ENCODE measurements at regions not wholly inside any gene's neighbourhood (a gene's known extent, or its start where the extent isn't known, plus 50 kb on each side); places are given as distances from the start of the nearest gene placed in this dataset.

- H3K36me3 ChIP-seq = no peaks in the 10 kb centered on the region
- DNase-seq = no peak
- 63 to 74% (median 73%) methylated on average over 3 of the region's 3 CpGs for WGBS, 3 donors
- no peaks in the 10 kb centered on the region for H3K9me3 ChIP-seq
- H3K27ac ChIP-seq = peak overlapping the region in 1 of 2 donors; percentile 26
- intact Hi-C loops (cut with DNase I) = no loop called here
- TF ChIP-seq POLR2A (IDR thresholded peaks at IDR 0.05) = no peak
- TF ChIP-seq, protein P1, sequence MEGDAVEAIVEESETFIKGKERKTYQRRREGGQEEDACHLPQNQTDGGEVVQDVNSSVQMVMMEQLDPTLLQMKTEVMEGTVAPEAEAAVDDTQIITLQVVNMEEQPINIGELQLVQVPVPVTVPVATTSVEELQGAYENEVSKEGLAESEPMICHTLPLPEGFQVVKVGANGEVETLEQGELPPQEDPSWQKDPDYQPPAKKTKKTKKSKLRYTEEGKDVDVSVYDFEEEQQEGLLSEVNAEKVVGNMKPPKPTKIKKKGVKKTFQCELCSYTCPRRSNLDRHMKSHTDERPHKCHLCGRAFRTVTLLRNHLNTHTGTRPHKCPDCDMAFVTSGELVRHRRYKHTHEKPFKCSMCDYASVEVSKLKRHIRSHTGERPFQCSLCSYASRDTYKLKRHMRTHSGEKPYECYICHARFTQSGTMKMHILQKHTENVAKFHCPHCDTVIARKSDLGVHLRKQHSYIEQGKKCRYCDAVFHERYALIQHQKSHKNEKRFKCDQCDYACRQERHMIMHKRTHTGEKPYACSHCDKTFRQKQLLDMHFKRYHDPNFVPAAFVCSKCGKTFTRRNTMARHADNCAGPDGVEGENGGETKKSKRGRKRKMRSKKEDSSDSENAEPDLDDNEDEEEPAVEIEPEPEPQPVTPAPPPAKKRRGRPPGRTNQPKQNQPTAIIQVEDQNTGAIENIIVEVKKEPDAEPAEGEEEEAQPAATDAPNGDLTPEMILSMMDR (IDR thresholded peaks at IDR 0.05) = no peak
- no peak for TF ChIP-seq EP300 (IDR thresholded peaks at IDR 0.05)
- no peak overlapping the region for H3K4me3 ChIP-seq
- H3K4me1 ChIP-seq (ENCODE audit: insufficient read depth) = no peaks in the 10 kb centered on the region
- no peaks in the 10 kb centered on the region for H3K27me3 ChIP-seq
Observed at GRCh38 chr21:27257908-27258556, 291.1 kb upstream of the ADAMTS5 start.

GRCh38 chr21:27257226-27257625, 290.3 kb upstream of the ADAMTS5 start:
- DNase-seq = no peak
- no peaks in the 10 kb centered on the region for H3K36me3 ChIP-seq
- intact Hi-C loops (cut with DNase I) = no loop called here
- no peak for TF ChIP-seq EP300 (IDR thresholded peaks at IDR 0.05)
- TF ChIP-seq POLR2A (IDR thresholded peaks at IDR 0.05) = no peak
- TF ChIP-seq, protein P1 (IDR thresholded peaks at IDR 0.05) = no peak
- H3K27ac ChIP-seq = no peak overlapping the region
- no peaks in the 10 kb centered on the region for H3K4me1 ChIP-seq (ENCODE audit: insufficient read depth)
- H3K27me3 ChIP-seq = no peaks in the 10 kb centered on the region
- H3K4me3 ChIP-seq = no peak overlapping the region
- no peaks in the 10 kb centered on the region for H3K9me3 ChIP-seq
- WGBS, 3 donors = 78 to 87% (median 85%) methylated on average over 6 of the region's 6 CpGs

DNA sequence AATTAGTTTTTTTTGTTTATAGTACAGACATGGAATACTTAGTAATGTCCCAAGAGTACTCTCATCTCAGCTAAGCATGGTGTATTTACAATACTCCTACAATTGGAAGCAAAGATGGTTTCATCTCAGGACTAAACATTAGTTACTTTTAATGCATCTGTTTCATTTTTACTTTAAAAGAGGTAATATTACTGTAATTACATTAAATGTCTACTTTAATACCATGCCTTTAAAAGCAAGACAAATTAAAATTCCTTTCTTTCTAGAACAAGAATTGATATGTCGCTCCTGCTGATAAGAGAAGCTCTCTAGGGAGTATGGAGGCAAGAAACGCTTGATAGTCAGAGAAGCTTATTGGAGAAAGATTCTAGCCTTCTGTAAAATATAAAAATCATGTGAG, 284.9 kb upstream of the ADAMTS5 start:
- H3K9me3 ChIP-seq = no peaks in the 10 kb centered on the region
- 32 to 44% (median 39%) methylated on average over 2 of the region's 2 CpGs for WGBS, 3 donors
- TF ChIP-seq, protein P1 (IDR thresholded peaks at IDR 0.05) = no peak
- TF ChIP-seq EP300 (IDR thresholded peaks at IDR 0.05) (no peak), POLR2A (IDR thresholded peaks at IDR 0.05) (no peak)
- no peak overlapping the region for H3K4me3 ChIP-seq
- no peaks in the 10 kb centered on the region for H3K4me1 ChIP-seq (ENCODE audit: insufficient read depth)
- no peaks in the 10 kb centered on the region for H3K27me3 ChIP-seq
- intact Hi-C loops (cut with DNase I) = no loop called here
- H3K36me3 ChIP-seq = no peaks in the 10 kb centered on the region
- no peak overlapping the region for H3K27ac ChIP-seq
- DNase-seq = no peak

DNA sequence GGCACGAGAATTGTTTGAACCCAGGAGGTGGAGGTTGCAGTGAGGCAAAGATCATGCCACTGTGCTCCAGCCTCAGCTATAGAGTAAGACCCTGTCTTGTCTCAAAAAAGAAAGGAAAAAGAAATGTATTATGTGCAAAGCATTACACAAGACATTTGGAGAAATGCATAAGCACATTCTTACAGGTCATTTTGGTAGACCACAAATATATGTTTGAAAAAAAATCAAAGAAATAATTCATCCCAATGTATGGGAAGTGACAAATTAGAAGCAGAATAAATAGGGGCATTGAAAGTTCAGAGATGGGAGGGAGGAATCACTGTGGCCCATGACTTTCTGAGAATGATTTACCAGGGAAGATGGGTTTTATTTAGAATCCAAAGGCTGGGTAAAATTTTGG, 283.5 kb upstream of the ADAMTS5 start:
- intact Hi-C loops (cut with DNase I) = no loop called here
- no peak overlapping the region for H3K4me3 ChIP-seq
- DNase-seq = no peak
- H3K36me3 ChIP-seq = no peaks in the 10 kb centered on the region
- no peaks in the 10 kb centered on the region for H3K9me3 ChIP-seq
- no peak for TF ChIP-seq EP300 (IDR thresholded peaks at IDR 0.05)
- TF ChIP-seq, protein P1 (IDR thresholded peaks at IDR 0.05) = no peak
- no peak for TF ChIP-seq POLR2A (IDR thresholded peaks at IDR 0.05)
- WGBS, 3 donors = 91 to 100% (median 96%) methylated on average over 1 of the region's 1 CpG
- no peaks in the 10 kb centered on the region for H3K27me3 ChIP-seq
- peaks cover 3% of the 10 kb centered on the region for H3K4me1 ChIP-seq (ENCODE audit: insufficient read depth)
- no peak overlapping the region for H3K27ac ChIP-seq
